Liver (tissue), 7 donors: ENCODE measurements at regions not wholly inside any gene's neighbourhood (a gene's known extent, or its start where the extent isn't known, plus 50 kb on each side); places are given as distances from the start of the nearest gene placed in this dataset.

ENCODE experiments used
- DNase-seq: peaks from one replicate; pipeline ENCODE4 v3.0.0-alpha.2; 2017; ENCODE audit warnings: low spot score
- H3K27ac ChIP-seq, 2 donors: one replicate each; pipeline ENCODE4 v1.7.0; 2013; ENCODE audit warnings: inconsistent platforms in 2 of 2, low read length in 2 of 2, control low read depth in 1 of 2, low read depth in 1 of 2, mild to moderate bottlenecking in 1 of 2
- H3K27me3 ChIP-seq, 4 donors: one replicate each; pipeline versions ENCODE4 v1.6.1 to v1.7.0; 2013; ENCODE audit warnings: low read length in 3 of 4, inconsistent platforms in 1 of 4, mild to moderate bottlenecking in 1 of 4, moderate library complexity in 1 of 4; ENCODE audit not compliant: control insufficient read depth in 4 of 4, insufficient read depth in 4 of 4
- H3K36me3 ChIP-seq, 4 donors: one replicate each; pipeline versions ENCODE4 v1.6.1 to v1.7.0; 2013; ENCODE audit warnings: low read length in 3 of 4, mild to moderate bottlenecking in 3 of 4, low read depth in 1 of 4, moderate library complexity in 1 of 4; ENCODE audit not compliant: control insufficient read depth in 4 of 4, insufficient read depth in 3 of 4
- H3K4me1 ChIP-seq, 4 donors: one replicate each; pipeline versions ENCODE4 v1.6.1 to v1.7.0; 2013; ENCODE audit warnings: low read length in 3 of 4, mild to moderate bottlenecking in 3 of 4, moderate library complexity in 1 of 4; ENCODE audit not compliant: control insufficient read depth in 4 of 4, insufficient read depth in 4 of 4
- H3K4me3 ChIP-seq, 3 donors: one replicate each; pipeline versions ENCODE4 v1.6.1 to v1.7.0; 2013; ENCODE audit warnings: low read length in 3 of 3, control low read depth in 1 of 3, low read depth in 1 of 3, mild to moderate bottlenecking in 1 of 3
- H3K9ac ChIP-seq, 2 donors: one replicate each; pipeline ENCODE4 v1.7.0; 2013; ENCODE audit warnings: low read length in 2 of 2, mild to moderate bottlenecking in 2 of 2, moderate library complexity in 2 of 2, control low read depth in 1 of 2, low read depth in 1 of 2
- H3K9me3 ChIP-seq, 4 donors: one replicate each; pipeline versions ENCODE4 v1.6.1 to v1.7.0; 2013; ENCODE audit warnings: low read length in 3 of 4; ENCODE audit not compliant: control insufficient read depth in 4 of 4
- ATF3 ChIP-seq: IDR thresholded peaks from 2 replicates; pipeline ENCODE4 v1.6.1; 2016; ENCODE audit warnings: antibody characterized with exemption
- EGR1 ChIP-seq, 2 donors: IDR thresholded peaks; 2 replicates each; pipeline ENCODE4 v1.6.1; 2016 to 2018; ENCODE audit warnings: antibody characterized with exemption in 2 of 2, low read depth in 2 of 2
- GABPA ChIP-seq, 2 donors: IDR thresholded peaks in 1 of 2; conservative IDR thresholded peaks in 1 of 2; 2 replicates each; pipeline ENCODE4 v1.6.1; 2016; ENCODE audit warnings: antibody characterized with exemption in 2 of 2, mild to moderate bottlenecking in 1 of 2, moderate library complexity in 1 of 2
- JUND ChIP-seq, 2 donors: IDR thresholded peaks; 2 replicates each; pipeline ENCODE4 v1.6.1; 2016; ENCODE audit warnings: antibody characterized with exemption in 2 of 2
- MAX ChIP-seq: IDR thresholded peaks from 2 replicates; pipeline ENCODE4 v1.6.1; 2016; ENCODE audit warnings: antibody characterized with exemption
- NR2F2 ChIP-seq: IDR thresholded peaks from 2 replicates; pipeline ENCODE4 v1.6.1; 2016; ENCODE audit warnings: antibody characterized with exemption
- RAD21 ChIP-seq, 2 donors: IDR thresholded peaks; 2 replicates each; pipeline ENCODE4 v1.6.1; 2016; ENCODE audit warnings: antibody characterized with exemption in 2 of 2, mild to moderate bottlenecking in 2 of 2
- REST ChIP-seq: IDR thresholded peaks from 2 replicates; pipeline ENCODE4 v1.6.1; 2016; ENCODE audit warnings: antibody characterized with exemption, mild to moderate bottlenecking
- RXRA ChIP-seq, 2 donors: IDR thresholded peaks; 2 replicates each; pipeline ENCODE4 v1.6.1; 2017 to 2018; ENCODE audit warnings: antibody characterized with exemption in 2 of 2, mild to moderate bottlenecking in 1 of 2
- SP1 ChIP-seq: IDR thresholded peaks from 2 replicates; pipeline ENCODE4 v1.6.1; 2018; ENCODE audit warnings: antibody characterized with exemption, mild to moderate bottlenecking
- TAF1 ChIP-seq: conservative IDR thresholded peaks from 2 replicates; pipeline ENCODE4 v1.6.1; 2016; ENCODE audit warnings: antibody characterized with exemption, mild to moderate bottlenecking
- WGBS: extraction: QIAGEN DNeasy Blood & Tissue Kit; methylation state at CpG from one replicate; pipeline ENCODE4 v1.1.7; 2013; 5-methylcytosine and 5-hydroxymethylcytosine counted together
- TF ChIP-seq, protein P1 (sequence below): IDR thresholded peaks from 2 replicates; pipeline ENCODE4 v1.6.1; 2016; ENCODE audit warnings: antibody characterized with exemption
- donor health status: healthy.
- donor health status: healthy.
- donor health status: healthy.
- donor health status: healthy.

DNA sequence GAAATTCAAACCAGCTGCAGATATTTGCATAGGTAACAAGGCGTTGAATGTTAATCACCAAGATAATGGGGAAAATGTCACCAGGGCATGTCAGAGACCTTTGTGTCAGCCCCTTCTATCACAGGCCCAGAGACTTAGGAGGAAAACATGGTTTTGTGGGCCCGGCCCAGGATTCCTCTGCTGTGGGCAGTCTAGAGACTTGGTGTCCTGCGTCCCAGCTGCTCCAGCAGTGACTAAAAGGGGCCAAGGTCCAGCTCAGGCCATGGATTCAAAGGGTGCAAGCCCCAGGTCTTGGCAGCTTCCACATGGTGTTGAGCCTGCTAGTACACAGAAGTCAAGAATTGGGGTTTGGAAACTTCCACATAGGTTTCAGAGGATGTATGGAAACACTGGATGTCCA is 147.5 kb upstream of the ZWINT start (continued):
- TF ChIP-seq JUND (IDR thresholded peaks at IDR 0.05): no peak
- no peak for TF ChIP-seq RXRA (IDR thresholded peaks at IDR 0.05)

DNA sequence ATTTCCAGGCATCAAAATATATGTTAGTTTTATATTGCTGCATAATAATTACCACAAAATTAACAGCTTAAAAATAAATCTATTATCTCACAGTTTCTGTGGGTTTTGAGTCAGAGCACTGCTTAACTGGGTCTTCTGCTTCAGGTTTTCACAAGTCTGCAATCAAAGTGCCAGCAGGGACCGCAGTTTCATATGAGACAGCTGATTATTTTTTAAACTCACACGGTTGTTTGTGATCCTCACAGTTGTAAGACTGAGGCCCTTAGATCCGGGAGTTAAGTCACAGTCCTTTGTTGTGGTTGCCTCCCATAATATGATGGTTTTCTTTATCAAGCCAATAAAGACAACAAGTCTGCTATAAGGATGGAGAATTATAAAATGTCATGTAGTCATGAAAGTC is 146.0 kb upstream of the ZWINT start:
- DNase-seq: no peak
- Histone ChIP-seq H3K4me3 (no peak overlapping the region), H3K9me3 (no peaks in the 10 kb centered on the region), H3K9ac (no peak overlapping the region), H3K4me1 (no peaks in the 10 kb centered on the region), H3K27me3 (peaks cover 0 to 2% (median 0%) of the 10 kb centered on the region in 4 donors), H3K36me3 (no peaks in the 10 kb centered on the region), H3K27ac (no peak overlapping the region)
- WGBS: 71% methylated on average over 3 of the region's 3 CpGs
- TF ChIP-seq EGR1 (IDR thresholded peaks at IDR 0.05; ENCODE audit: low read depth in 2 of 2) (no peak), RAD21 (IDR thresholded peaks at IDR 0.05) (no peak), GABPA (IDR thresholded peaks at IDR 0.05 in 1 of 2, conservative IDR thresholded peaks at IDR 0.05 in 1 of 2) (no peak), SP1 (no peak), JUND (IDR thresholded peaks at IDR 0.05) (no peak), TAF1 (no peak), ATF3 (no peak)

- Histone ChIP-seq H3K27me3 (peaks cover 0 to 2% (median 0%) of the 10 kb centered on the region in 4 donors), H3K4me1 (no peaks in the 10 kb centered on the region), H3K36me3 (no peaks in the 10 kb centered on the region), H3K27ac (no peak overlapping the region), H3K9ac (no peak overlapping the region), H3K9me3 (no peaks in the 10 kb centered on the region), H3K4me3 (no peak overlapping the region)
- DNase-seq: no peak
- TF ChIP-seq MAX (no peak), RXRA (IDR thresholded peaks at IDR 0.05) (no peak), NR2F2 (no peak)
- TF ChIP-seq, protein P1, sequence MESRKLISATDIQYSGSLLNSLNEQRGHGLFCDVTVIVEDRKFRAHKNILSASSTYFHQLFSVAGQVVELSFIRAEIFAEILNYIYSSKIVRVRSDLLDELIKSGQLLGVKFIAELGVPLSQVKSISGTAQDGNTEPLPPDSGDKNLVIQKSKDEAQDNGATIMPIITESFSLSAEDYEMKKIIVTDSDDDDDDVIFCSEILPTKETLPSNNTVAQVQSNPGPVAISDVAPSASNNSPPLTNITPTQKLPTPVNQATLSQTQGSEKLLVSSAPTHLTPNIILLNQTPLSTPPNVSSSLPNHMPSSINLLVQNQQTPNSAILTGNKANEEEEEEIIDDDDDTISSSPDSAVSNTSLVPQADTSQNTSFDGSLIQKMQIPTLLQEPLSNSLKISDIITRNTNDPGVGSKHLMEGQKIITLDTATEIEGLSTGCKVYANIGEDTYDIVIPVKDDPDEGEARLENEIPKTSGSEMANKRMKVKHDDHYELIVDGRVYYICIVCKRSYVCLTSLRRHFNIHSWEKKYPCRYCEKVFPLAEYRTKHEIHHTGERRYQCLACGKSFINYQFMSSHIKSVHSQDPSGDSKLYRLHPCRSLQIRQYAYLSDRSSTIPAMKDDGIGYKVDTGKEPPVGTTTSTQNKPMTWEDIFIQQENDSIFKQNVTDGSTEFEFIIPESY: no peak
- whole genome bisulfite sequencing: 85% methylated on average over 3 of the region's 3 CpGs
Measured at GRCh38 chr10:56505555-56505954, 144.5 kb upstream of the ZWINT start.

- no peaks in the 10 kb centered on the region for H3K27me3 ChIP-seq
- H3K4me3 ChIP-seq: no peak overlapping the region
- TF ChIP-seq ATF3: no peak
- TF ChIP-seq MAX: no peak
- no peak for TF ChIP-seq RAD21 (IDR thresholded peaks at IDR 0.05)
- TF ChIP-seq REST: no peak
- no peak for TF ChIP-seq RXRA (IDR thresholded peaks at IDR 0.05)
- TF ChIP-seq JUND (IDR thresholded peaks at IDR 0.05): no peak
- H3K36me3 ChIP-seq: no peaks in the 10 kb centered on the region
- no peak overlapping the region for H3K9ac ChIP-seq
- no peak for DNase-seq
- no peaks in the 10 kb centered on the region for H3K9me3 ChIP-seq
- H3K27ac ChIP-seq: no peak overlapping the region
- 68% methylated on average over 2 of the region's 2 CpGs for WGBS
- H3K4me1 ChIP-seq: no peaks in the 10 kb centered on the region
Measured at GRCh38 chr10:56496186-56496486, 135.1 kb upstream of the ZWINT start.
